Vagina (tissue), 2 donors: ENCODE measurements at regions not wholly inside any gene's neighbourhood (a gene's known extent, or its start where the extent isn't known, plus 50 kb on each side); places are given as distances from the start of the nearest gene placed in this dataset.

Source experiments
- DNase-seq, 2 donors: peaks; one replicate each; pipeline ENCODE4 v3.0.0-alpha.2; 2017; ENCODE audit errors: extremely low spot score in 2 of 2
- H3K27ac ChIP-seq: fragments of 200-600 bp; sonication (generic); one replicate; pipeline ENCODE4 v1.5.1; 2019
- H3K27me3 ChIP-seq: fragments of 200-600 bp; sonication (generic); one replicate; pipeline ENCODE4 v1.5.1; 2019
- H3K36me3 ChIP-seq, 2 donors: fragments of 200-600 bp; sonication (generic); one replicate each; pipeline ENCODE4 v1.5.1; 2017 to 2019
- H3K4me1 ChIP-seq: fragments of 200-600 bp; sonication (generic); one replicate; pipeline ENCODE4 v1.5.1; 2019
- H3K4me3 ChIP-seq, 2 donors: fragments of 200-600 bp; sonication (generic); 1 replicate in 1 of 2; 2 replicates in 1 of 2; pipeline ENCODE4 v1.5.1; 2016 to 2019
- H3K9me3 ChIP-seq: fragments of 200-600 bp; sonication (generic); one replicate; pipeline ENCODE4 v1.5.1; 2019
- POLR2A ChIP-seq, 2 donors: fragments of 450-650 bp; IDR thresholded peaks; one replicate each; pipeline ENCODE4 v1.6.1; 2017; ENCODE audit warnings: antibody characterized with exemption in 2 of 2, mild to moderate bottlenecking in 2 of 2, moderate library complexity in 2 of 2
- POLR2AphosphoS5 ChIP-seq, 2 donors: sonication (generic); formaldehyde crosslinking; IDR thresholded peaks; one replicate each; pipeline ENCODE4 v1.9.0; 2017; ENCODE audit warnings: antibody characterized with exemption in 2 of 2, mild to moderate bottlenecking in 2 of 2, low read depth in 1 of 2; ENCODE audit not compliant: insufficient read depth in 1 of 2
- intact Hi-C: fragments of 100-400 bp; cut with DNase I; formaldehyde crosslinking; loops from one replicate; pipeline ENCODE4 v1.15.1; 2023
- TF ChIP-seq, protein P1 (sequence below), 3 experiments: fragments of 450-650 bp in 2 of 3; fragments of 200-600 bp in 1 of 3; sonication (generic) in 1 of 3; IDR thresholded peaks; one replicate each; pipeline ENCODE4 v1.5.1; 2017 to 2019; ENCODE audit warnings: antibody characterized with exemption in 3 of 3, mild to moderate bottlenecking in 2 of 3, moderate library complexity in 2 of 3

DNA sequence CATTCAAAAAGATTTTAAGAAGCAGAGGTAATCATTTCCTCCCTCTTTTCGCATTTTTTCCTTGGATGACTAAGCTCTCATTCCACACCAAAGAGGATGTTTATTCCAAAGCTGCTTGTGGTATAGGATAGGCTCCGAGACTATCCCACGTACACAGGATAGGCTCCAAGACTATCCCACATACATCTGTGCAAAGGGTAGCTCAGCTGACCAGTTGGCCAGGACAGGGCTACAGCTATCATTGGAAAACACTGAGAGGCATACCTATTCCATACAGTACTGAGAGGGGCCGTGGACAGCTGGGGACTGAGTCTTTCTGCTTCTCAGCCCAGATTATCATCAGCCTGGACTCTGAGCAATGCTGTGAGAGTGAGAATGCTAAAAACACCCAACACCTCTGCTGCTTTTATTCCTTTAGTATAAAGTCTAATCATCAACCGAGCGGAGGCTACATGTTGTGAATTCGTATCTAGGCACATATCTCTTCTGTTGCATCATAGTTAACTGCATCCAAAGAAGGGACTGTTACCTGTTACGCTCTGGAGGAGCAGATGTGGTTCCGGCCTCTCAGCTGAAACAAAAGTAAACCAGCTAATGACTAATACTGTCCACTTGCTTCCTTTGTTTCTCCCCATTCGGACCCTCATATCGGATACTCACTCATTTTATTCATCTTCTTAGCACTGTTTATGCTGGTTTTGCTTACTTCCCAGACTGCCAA lies 141.0 kb downstream of the TNFSF18 start:
- Histone ChIP-seq H3K4me1 (peaks cover 5% of the 10 kb centered on the region), H3K9me3 (no peaks in the 10 kb centered on the region), H3K36me3 (no peaks in the 10 kb centered on the region), H3K4me3 (no peak overlapping the region), H3K27ac (no peak overlapping the region), H3K27me3 (no peaks in the 10 kb centered on the region)
- intact Hi-C loops = no loop called here
- DNase-seq = no peak
- TF ChIP-seq POLR2AphosphoS5 (IDR thresholded peaks at IDR 0.05; ENCODE audit: insufficient read depth in 1 of 2, low read depth in 1 of 2) = no peak
- TF ChIP-seq, protein P1, sequence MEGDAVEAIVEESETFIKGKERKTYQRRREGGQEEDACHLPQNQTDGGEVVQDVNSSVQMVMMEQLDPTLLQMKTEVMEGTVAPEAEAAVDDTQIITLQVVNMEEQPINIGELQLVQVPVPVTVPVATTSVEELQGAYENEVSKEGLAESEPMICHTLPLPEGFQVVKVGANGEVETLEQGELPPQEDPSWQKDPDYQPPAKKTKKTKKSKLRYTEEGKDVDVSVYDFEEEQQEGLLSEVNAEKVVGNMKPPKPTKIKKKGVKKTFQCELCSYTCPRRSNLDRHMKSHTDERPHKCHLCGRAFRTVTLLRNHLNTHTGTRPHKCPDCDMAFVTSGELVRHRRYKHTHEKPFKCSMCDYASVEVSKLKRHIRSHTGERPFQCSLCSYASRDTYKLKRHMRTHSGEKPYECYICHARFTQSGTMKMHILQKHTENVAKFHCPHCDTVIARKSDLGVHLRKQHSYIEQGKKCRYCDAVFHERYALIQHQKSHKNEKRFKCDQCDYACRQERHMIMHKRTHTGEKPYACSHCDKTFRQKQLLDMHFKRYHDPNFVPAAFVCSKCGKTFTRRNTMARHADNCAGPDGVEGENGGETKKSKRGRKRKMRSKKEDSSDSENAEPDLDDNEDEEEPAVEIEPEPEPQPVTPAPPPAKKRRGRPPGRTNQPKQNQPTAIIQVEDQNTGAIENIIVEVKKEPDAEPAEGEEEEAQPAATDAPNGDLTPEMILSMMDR (IDR thresholded peaks at IDR 0.05) = no peak
- no peak for TF ChIP-seq POLR2A (IDR thresholded peaks at IDR 0.05)

DNA sequence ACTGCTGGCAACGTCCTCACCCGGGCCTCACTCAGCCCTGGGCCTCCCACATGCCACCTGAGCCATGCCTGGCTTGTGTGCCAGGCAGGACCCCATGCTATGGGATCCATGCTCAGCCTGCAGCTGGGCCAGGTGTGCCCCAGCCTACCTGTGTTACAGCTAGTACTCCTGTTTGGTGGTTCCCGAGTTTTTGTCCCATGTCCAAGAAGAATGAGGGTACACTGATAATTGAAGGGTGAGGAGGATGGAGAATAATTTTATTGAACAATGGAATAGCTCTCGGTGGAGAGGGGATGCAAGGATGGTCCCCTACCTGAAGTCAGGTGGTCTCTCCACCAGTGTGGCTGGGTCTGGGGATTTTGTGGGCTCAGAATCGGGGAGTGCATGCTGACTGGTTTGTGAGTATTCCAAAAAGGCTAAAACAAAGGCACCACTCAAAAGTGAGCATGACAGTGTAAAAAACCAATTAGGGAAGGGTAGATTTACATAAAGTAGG lies 137.9 kb downstream of the TNFSF18 start:
- intact Hi-C loops = no loop called here
- no peaks in the 10 kb centered on the region for H3K36me3 ChIP-seq
- H3K27me3 ChIP-seq = no peaks in the 10 kb centered on the region
- peaks cover 12% of the 10 kb centered on the region for H3K4me1 ChIP-seq
- H3K4me3 ChIP-seq = no peak overlapping the region
- H3K27ac ChIP-seq = no peak overlapping the region
- DNase-seq = no peak
- H3K9me3 ChIP-seq = no peaks in the 10 kb centered on the region
- TF ChIP-seq, protein P1 (IDR thresholded peaks at IDR 0.05) = no peak
- no peak for TF ChIP-seq POLR2AphosphoS5 (IDR thresholded peaks at IDR 0.05; ENCODE audit: insufficient read depth in 1 of 2, low read depth in 1 of 2)
- TF ChIP-seq POLR2A (IDR thresholded peaks at IDR 0.05) = no peak

DNA sequence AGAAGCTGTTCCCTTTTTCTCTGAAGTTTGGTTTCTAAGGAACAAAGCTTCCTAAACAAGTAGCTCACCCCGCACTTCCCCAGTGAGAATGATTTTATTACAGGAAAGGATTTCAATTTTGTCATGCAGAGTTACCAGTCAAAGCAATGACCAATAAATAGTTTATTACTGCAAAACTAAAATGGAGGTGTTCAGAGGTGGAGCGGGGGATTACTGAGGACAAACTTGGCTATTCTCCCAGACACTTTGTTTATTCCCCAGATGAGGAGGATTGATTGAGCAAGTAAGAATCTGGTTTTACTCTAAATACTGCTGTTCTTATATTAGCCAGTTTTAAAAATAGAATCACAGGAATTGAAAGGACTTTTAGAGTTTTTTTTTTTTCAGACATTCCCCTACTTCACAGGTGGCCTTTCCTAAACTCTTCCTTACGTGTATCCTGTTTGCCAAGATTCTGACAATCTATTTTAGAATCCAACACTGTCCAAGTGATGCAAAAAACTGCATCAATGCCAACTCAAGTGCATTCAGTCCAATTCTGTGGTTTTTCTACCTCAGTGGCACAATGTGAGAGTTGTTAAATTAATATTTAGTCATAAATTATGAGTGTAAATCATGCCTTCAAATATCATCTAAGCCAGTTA lies 136.1 kb downstream of the TNFSF18 start:
- no peak overlapping the region for H3K4me3 ChIP-seq
- DNase-seq = no peak
- H3K27ac ChIP-seq = no peak overlapping the region

DNA sequence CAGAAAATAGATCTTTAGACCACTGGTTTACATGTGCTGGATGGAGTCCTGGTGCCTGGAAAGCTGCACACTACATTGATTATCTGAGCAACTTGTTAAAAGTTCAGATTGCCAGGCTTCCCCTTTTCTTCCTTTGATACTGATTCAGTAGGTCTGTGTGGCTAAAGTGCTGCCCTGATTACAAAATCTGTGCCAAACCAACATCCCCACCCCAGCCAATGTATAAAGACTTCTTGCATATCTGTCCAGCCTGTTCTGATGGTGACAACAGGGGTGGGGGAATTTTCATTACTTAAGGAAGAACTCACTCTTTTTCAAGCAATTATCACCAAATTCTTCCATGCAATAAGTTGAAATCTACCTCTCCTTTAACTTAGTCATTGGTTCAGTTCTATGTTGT lies 135.5 kb downstream of the TNFSF18 start:
- no peaks in the 10 kb centered on the region for H3K36me3 ChIP-seq
- no peak for TF ChIP-seq POLR2AphosphoS5 (IDR thresholded peaks at IDR 0.05; ENCODE audit: insufficient read depth in 1 of 2, low read depth in 1 of 2)
- no peak for TF ChIP-seq POLR2A (IDR thresholded peaks at IDR 0.05)
- TF ChIP-seq, protein P1 (IDR thresholded peaks at IDR 0.05) = no peak
- no peak overlapping the region for H3K4me3 ChIP-seq
- H3K4me1 ChIP-seq = peaks cover 12% of the 10 kb centered on the region
- intact Hi-C loops = no loop called here
- DNase-seq = no peak
- no peaks in the 10 kb centered on the region for H3K27me3 ChIP-seq
- no peaks in the 10 kb centered on the region for H3K9me3 ChIP-seq
- no peak overlapping the region for H3K27ac ChIP-seq

More for the DNA sequence above, 136.1 kb downstream of the TNFSF18 start:
- TF ChIP-seq POLR2A (IDR thresholded peaks at IDR 0.05) (no peak), POLR2AphosphoS5 (IDR thresholded peaks at IDR 0.05; ENCODE audit: insufficient read depth in 1 of 2, low read depth in 1 of 2) (no peak)
- TF ChIP-seq, protein P1 (IDR thresholded peaks at IDR 0.05) = no peak
- intact Hi-C loops = no loop called here
- H3K27me3 ChIP-seq = no peaks in the 10 kb centered on the region
- peaks cover 12% of the 10 kb centered on the region for H3K4me1 ChIP-seq
- H3K9me3 ChIP-seq = no peaks in the 10 kb centered on the region
- H3K36me3 ChIP-seq = no peaks in the 10 kb centered on the region

DNA sequence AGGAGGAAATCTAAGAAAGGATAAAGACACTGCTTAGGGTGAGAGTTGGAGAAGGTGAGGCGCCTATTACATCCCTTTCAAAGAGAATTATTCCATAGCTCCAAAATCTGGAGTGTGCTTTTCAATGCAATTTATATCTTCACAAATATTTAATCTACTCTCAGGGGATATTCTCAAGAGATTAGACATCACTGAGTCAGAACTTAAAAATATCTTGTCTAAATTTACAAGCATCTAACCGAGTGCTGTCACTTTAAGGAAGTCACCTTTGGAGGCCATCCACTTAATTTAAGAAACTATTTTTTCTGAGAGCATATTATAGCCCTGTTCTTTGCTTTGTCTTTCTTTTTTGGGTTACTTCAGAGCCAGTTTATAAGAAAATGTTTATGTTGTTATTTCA lies 134.6 kb downstream of the TNFSF18 start:
- Histone ChIP-seq H3K9me3 (no peaks in the 10 kb centered on the region), H3K4me3 (no peak overlapping the region), H3K27me3 (no peaks in the 10 kb centered on the region), H3K4me1 (peaks cover 12% of the 10 kb centered on the region), H3K27ac (no peak overlapping the region), H3K36me3 (no peaks in the 10 kb centered on the region)
- no peak for DNase-seq
- intact Hi-C loops = no loop called here
- TF ChIP-seq POLR2A (IDR thresholded peaks at IDR 0.05) = no peak
